ENCODE measurements at regions not wholly inside any gene's neighbourhood (a gene's known extent, or its start where the extent isn't known, plus 50 kb on each side); places are given as distances from the start of the nearest gene placed in this dataset.

- H3K4me2 ChIP-seq (ENCODE audit: low read depth, low read length), result no peak overlapping the region
- no peaks in the 10 kb centered on the region for H3K36me3 ChIP-seq (ENCODE audit: control insufficient read depth, insufficient read depth, low read length)
- H3K23ac ChIP-seq (ENCODE audit: low read depth, low read length), result no peak overlapping the region
- ChIA-PET POLR2A (ENCODE audit: unreplicated experiment) (no interaction called here), CTCF (no interaction called here)
- no TSS peak for BruUV-seq (replicated peaks)
- H3K9me1 ChIP-seq (ENCODE audit: insufficient read depth, low read length), result no peaks in the 10 kb centered on the region
- intact Hi-C loops (cut with micrococcal nuclease), result loop anchor here (10.0 kb wide), 1 partner anchor 256 kb away; no protein-coding TSS in a partner anchor
- H2AFZ ChIP-seq (replicated peaks; ENCODE audit: low read length, poor library complexity), result no peak overlapping the region
- dilution Hi-C loops (cut with HindIII; ENCODE audit: low sequenced_read_pairs, unreplicated experiment), result no loop called here
- no peak overlapping the region for H3K4ac ChIP-seq (ENCODE audit: low read depth, low read length)
- no peak overlapping the region for H2AK9ac ChIP-seq (replicated peaks; ENCODE audit: low read depth, low read length, poor library complexity)
- no peak overlapping the region for H2BK15ac ChIP-seq (ENCODE audit: low read depth, low read length)
- H3K9me3 ChIP-seq (ENCODE audit: control insufficient read depth, insufficient read depth, low read length), result peaks cover 3% of the 10 kb centered on the region; the same call in 1 of the 2 replicates
- H4K91ac ChIP-seq (ENCODE audit: insufficient read depth, low read depth, low read length), result no peak overlapping the region
- H3K4me3 ChIP-seq (ENCODE audit: insufficient read depth, low read depth, low read length), result no peak overlapping the region
- no peak overlapping the region for H3K27ac ChIP-seq (ENCODE audit: insufficient read depth, low read length)
- no peak overlapping the region for H3K9ac ChIP-seq (ENCODE audit: low read depth, low read length)
- H3K14ac ChIP-seq (replicated peaks; ENCODE audit: low read depth, low read length), result no peak overlapping the region
- H3K79me1 ChIP-seq (ENCODE audit: low read depth in 1 of 2, low read length in 2 of 2), result no peaks in the 10 kb centered on the region
- H2AK5ac ChIP-seq (ENCODE audit: low read depth, low read length), result no peak overlapping the region
- no peak overlapping the region for H3K56ac ChIP-seq (ENCODE audit: extremely low read depth, insufficient read depth, low read length)
- in situ Hi-C loops (cut with MboI; ENCODE audit: low sequenced_read_pairs), result no loop called here
- no peaks in the 10 kb centered on the region for H4K20me1 ChIP-seq (ENCODE audit: insufficient read depth, low read length)
- H4K8ac ChIP-seq (ENCODE audit: low read depth in 2 of 2, low read length in 2 of 2), result no peak overlapping the region
- H3K27me3 ChIP-seq (ENCODE audit: control insufficient read depth, insufficient read depth, low read length), result no peaks in the 10 kb centered on the region; the same call in 1 of the 2 replicates
- H3K18ac ChIP-seq (ENCODE audit: low read depth, low read length), result no peak overlapping the region
- TF ChIP-seq MAFK (IDR thresholded peaks at IDR 0.05; ENCODE audit: low read depth, low read length) (peak; percentile 49), ELK1 (IDR thresholded peaks at IDR 0.05; ENCODE audit: borderline replicate concordance, low read depth, low read length) (no peak)
- H3K4me1 ChIP-seq (ENCODE audit: control insufficient read depth, insufficient read depth, low read length), result no peaks in the 10 kb centered on the region
- H2BK5ac ChIP-seq (ENCODE audit: low read depth, low read length, poor library complexity, severe bottlenecking), result no peak overlapping the region
- H2BK120ac ChIP-seq (ENCODE audit: low read depth, low read length), result no peak overlapping the region
- DNase-seq, result no peak
- no peak for ATAC-seq (ENCODE audit: low read depth)
- no peak overlapping the region for H2BK20ac ChIP-seq (ENCODE audit: low read depth, low read length)
- H4K5ac ChIP-seq (ENCODE audit: low read depth, low read length), result no peak overlapping the region
These were observed 306.2 kb upstream of the ARID1B start for GRCh38 chr6:156471000-156471399.
